Breast epithelium (tissue), 4 donors: ENCODE measurements at regions not wholly inside any gene's neighbourhood (a gene's known extent, or its start where the extent isn't known, plus 50 kb on each side); places are given as distances from the start of the nearest gene placed in this dataset.

Experiments
- DNase-seq, 2 donors: peaks; one replicate each; pipeline ENCODE4 v3.0.0-alpha.2; 2019; ENCODE audit warnings: low spot score in 2 of 2
- H3K27ac ChIP-seq, 2 donors: fragments of 200-600 bp; sonication (generic) in 1 of 2; one replicate each; pipeline ENCODE4 v1.5.1; 2016 to 2019; ENCODE audit warnings: mild to moderate bottlenecking in 1 of 2
- H3K27me3 ChIP-seq, 2 donors: fragments of 200-600 bp; sonication (generic) in 1 of 2; one replicate each; pipeline versions ENCODE4 v1.5.1 to v1.6.0; 2017 to 2019; ENCODE audit warnings: control low read depth in 1 of 2, mild to moderate bottlenecking in 1 of 2
- H3K36me3 ChIP-seq: fragments of 200-600 bp; one replicate; pipeline ENCODE4 v1.5.1; 2019
- H3K4me1 ChIP-seq, 2 donors: fragments of 200-600 bp; sonication (generic); one replicate each; pipeline ENCODE4 v1.5.1; 2016 to 2019; ENCODE audit warnings: control low read depth in 1 of 2
- H3K4me3 ChIP-seq, 3 donors: fragments of 200-600 bp; sonication (generic); 1 replicate in 2 of 3; 2 replicates in 1 of 3; pipeline ENCODE4 v1.5.1; 2016 to 2019; ENCODE audit warnings: mild to moderate bottlenecking in 3 of 3, moderate library complexity in 2 of 3
- H3K9me3 ChIP-seq, 2 donors: fragments of 200-600 bp; sonication (generic) in 1 of 2; one replicate each; pipeline ENCODE4 v1.5.1; 2016 to 2019; ENCODE audit warnings: control low read depth in 1 of 2
- CTCF ChIP-seq, 3 donors: fragments of 450-650 bp; IDR thresholded peaks; one replicate each; pipeline ENCODE4 v1.5.1; 2016 to 2017; ENCODE audit warnings: antibody characterized with exemption in 3 of 3, mild to moderate bottlenecking in 3 of 3, moderate library complexity in 3 of 3
- POLR2A ChIP-seq: fragments of 450-650 bp; IDR thresholded peaks from one replicate; pipeline ENCODE4 v1.6.1; 2016; ENCODE audit warnings: antibody characterized with exemption, mild to moderate bottlenecking, moderate library complexity
- POLR2AphosphoS5 ChIP-seq, 3 donors: sonication (generic); formaldehyde crosslinking; IDR thresholded peaks; one replicate each; pipeline ENCODE4 v1.6.1; 2017; ENCODE audit warnings: antibody characterized with exemption in 3 of 3
- intact Hi-C: fragments of 100-400 bp; cut with DNase I; formaldehyde crosslinking; loops from one replicate; pipeline ENCODE4 v1.15.1; 2023; ENCODE audit warnings: low total_unique reads

- Histone ChIP-seq H3K9me3 (no peaks in the 10 kb centered on the region), H3K4me3 (no peak overlapping the region), H3K36me3 (no peaks in the 10 kb centered on the region), H3K27me3 (no peaks in the 10 kb centered on the region), H3K4me1 (no peaks in the 10 kb centered on the region), H3K27ac (no peak overlapping the region)
- no peak for DNase-seq
- intact Hi-C loops = no loop called here
- TF ChIP-seq POLR2AphosphoS5 (IDR thresholded peaks at IDR 0.05) (no peak), CTCF (IDR thresholded peaks at IDR 0.05) (no peak), POLR2A (no peak)
These were observed 1174.9 kb downstream of the BRD1 start for GRCh38 chr22:48652796-48653195.

- TF ChIP-seq POLR2AphosphoS5 (IDR thresholded peaks at IDR 0.05) (no peak), POLR2A (no peak), CTCF (IDR thresholded peaks at IDR 0.05) (no peak)
- Histone ChIP-seq H3K9me3 (no peaks in the 10 kb centered on the region), H3K27me3 (no peaks in the 10 kb centered on the region), H3K36me3 (no peaks in the 10 kb centered on the region), H3K4me1 (no peaks in the 10 kb centered on the region), H3K27ac (no peak overlapping the region), H3K4me3 (no peak overlapping the region)
- DNase-seq = no peak
- intact Hi-C loops = no loop called here
These were observed 1175.6 kb downstream of the BRD1 start for GRCh38 chr22:48651981-48652538.

GRCh38 chr22:48651036-48651890 lies 1176.4 kb downstream of the BRD1 start:
- Histone ChIP-seq H3K27ac (no peak overlapping the region), H3K27me3 (no peaks in the 10 kb centered on the region), H3K36me3 (no peaks in the 10 kb centered on the region), H3K4me3 (no peak overlapping the region), H3K9me3 (no peaks in the 10 kb centered on the region), H3K4me1 (no peaks in the 10 kb centered on the region)
- intact Hi-C loops = no loop called here
- no peak for DNase-seq
- no peak for TF ChIP-seq POLR2A
- TF ChIP-seq CTCF (IDR thresholded peaks at IDR 0.05) = no peak
- TF ChIP-seq POLR2AphosphoS5 (IDR thresholded peaks at IDR 0.05) = no peak

- H3K9me3 ChIP-seq = no peaks in the 10 kb centered on the region
- H3K27ac ChIP-seq = no peak overlapping the region
- no peaks in the 10 kb centered on the region for H3K4me1 ChIP-seq
- no peak for DNase-seq
- no peak overlapping the region for H3K4me3 ChIP-seq
- no peaks in the 10 kb centered on the region for H3K36me3 ChIP-seq
- no peaks in the 10 kb centered on the region for H3K27me3 ChIP-seq
- intact Hi-C loops = no loop called here
- TF ChIP-seq POLR2AphosphoS5 (IDR thresholded peaks at IDR 0.05) = no peak
These were observed 1177.2 kb downstream of the BRD1 start for GRCh38 chr22:48650323-48651035.

GRCh38 chr22:48649466-48649865 lies 1178.2 kb downstream of the BRD1 start:
- H3K9me3 ChIP-seq = no peaks in the 10 kb centered on the region
- H3K36me3 ChIP-seq = no peaks in the 10 kb centered on the region
- no peak overlapping the region for H3K27ac ChIP-seq
- TF ChIP-seq CTCF (IDR thresholded peaks at IDR 0.05) (no peak), POLR2AphosphoS5 (IDR thresholded peaks at IDR 0.05) (no peak), POLR2A (no peak)
- H3K4me3 ChIP-seq = no peak overlapping the region
- no peaks in the 10 kb centered on the region for H3K27me3 ChIP-seq
- DNase-seq = no peak
- intact Hi-C loops = no loop called here
- H3K4me1 ChIP-seq = no peaks in the 10 kb centered on the region
